HCT116 (cell line): ENCODE measurements at regions not wholly inside any gene's neighbourhood (a gene's known extent, or its start where the extent isn't known, plus 50 kb on each side); places are given as distances from the start of the nearest gene placed in this dataset.

Source experiments
- CBX3 ChIP-seq: IDR thresholded peaks from 2 replicates; pipeline ENCODE4 v1.6.1; 2012; ENCODE audit warnings: low read depth
- EZH2 ChIP-seq: fragments of 200-600 bp; sonication (generic); IDR thresholded peaks from 2 replicates; pipeline ENCODE4 v1.6.1; 2017; ENCODE audit warnings: antibody characterized with exemption, mixed run types
- FOSL1 ChIP-seq: IDR thresholded peaks from 2 replicates; pipeline ENCODE4 v1.6.1; 2012; ENCODE audit warnings: low read depth
- JUND ChIP-seq: IDR thresholded peaks from 2 replicates; pipeline ENCODE4 v1.6.1; 2012
- MAX ChIP-seq: IDR thresholded peaks from 2 replicates; pipeline ENCODE4 v1.6.1; 2012
- POLR2AphosphoS5 ChIP-seq: IDR thresholded peaks from 2 replicates; pipeline ENCODE4 v1.6.1; 2011; ENCODE audit warnings: mild to moderate bottlenecking, low read depth, low read length, moderate library complexity
- SP1 ChIP-seq: IDR thresholded peaks from 2 replicates; pipeline ENCODE4 v1.6.1; 2012; ENCODE audit warnings: low read depth
- TCF7L2 ChIP-seq: IDR thresholded peaks from 2 replicates; pipeline ENCODE4 v1.7.0; 2011; ENCODE audit warnings: borderline replicate concordance, inconsistent platforms; ENCODE audit not compliant: insufficient read depth, insufficient read length; ENCODE audit errors: extremely low read depth
- YY1 ChIP-seq: IDR thresholded peaks from 2 replicates; pipeline ENCODE4 v1.6.1; 2011; ENCODE audit warnings: low read length, low read depth, moderate library complexity, mild to moderate bottlenecking; ENCODE audit not compliant: insufficient replicate concordance; ENCODE audit errors: extremely low read depth
- ZFX ChIP-seq: fragments of 450-650 bp; IDR thresholded peaks from 2 replicates; pipeline ENCODE4 v1.6.1; 2017
- TF ChIP-seq, protein P1 (sequence below), 3 experiments: fragments of 200-600 bp in 1 of 3; sonication (generic) in 1 of 3; IDR thresholded peaks in 2 of 3; conservative IDR thresholded peaks in 1 of 3; 2 replicates each; pipeline ENCODE4 v1.5.1; 2012 to 2017; ENCODE audit warnings: low read depth in 2 of 3, low read length in 2 of 3, antibody characterized with exemption in 1 of 3, borderline replicate concordance in 1 of 3, control low read depth in 1 of 3, mild to moderate bottlenecking in 1 of 3, mixed read lengths in 1 of 3, mixed run types in 1 of 3, moderate library complexity in 1 of 3; ENCODE audit not compliant: insufficient read depth in 1 of 3

DNA sequence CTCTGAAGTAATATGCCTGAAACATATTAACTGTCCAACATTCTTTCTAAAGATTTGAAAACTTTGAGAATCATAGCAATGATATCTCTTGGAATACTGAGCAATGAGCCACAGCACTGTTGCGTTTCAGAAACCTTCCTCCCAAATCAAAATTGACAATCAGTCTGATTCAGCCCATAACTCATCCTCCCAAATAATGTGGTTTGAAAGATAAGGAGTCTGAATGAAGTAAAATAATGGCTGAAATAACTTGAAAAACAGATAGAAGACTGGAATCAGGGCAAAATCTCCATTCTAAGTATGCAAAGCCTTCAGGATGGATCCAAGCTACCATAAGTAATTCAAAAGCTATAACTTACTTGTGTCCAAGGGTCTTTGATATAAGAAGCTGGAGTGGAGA lies 98.6 kb upstream of the PLS3 start:
- TF ChIP-seq POLR2AphosphoS5 (no peak), TCF7L2 (no peak), MAX (no peak), EZH2 (no peak), JUND (no peak), CBX3 (no peak), FOSL1 (no peak), YY1 (no peak), ZFX (no peak), SP1 (no peak)
- TF ChIP-seq, protein P1, sequence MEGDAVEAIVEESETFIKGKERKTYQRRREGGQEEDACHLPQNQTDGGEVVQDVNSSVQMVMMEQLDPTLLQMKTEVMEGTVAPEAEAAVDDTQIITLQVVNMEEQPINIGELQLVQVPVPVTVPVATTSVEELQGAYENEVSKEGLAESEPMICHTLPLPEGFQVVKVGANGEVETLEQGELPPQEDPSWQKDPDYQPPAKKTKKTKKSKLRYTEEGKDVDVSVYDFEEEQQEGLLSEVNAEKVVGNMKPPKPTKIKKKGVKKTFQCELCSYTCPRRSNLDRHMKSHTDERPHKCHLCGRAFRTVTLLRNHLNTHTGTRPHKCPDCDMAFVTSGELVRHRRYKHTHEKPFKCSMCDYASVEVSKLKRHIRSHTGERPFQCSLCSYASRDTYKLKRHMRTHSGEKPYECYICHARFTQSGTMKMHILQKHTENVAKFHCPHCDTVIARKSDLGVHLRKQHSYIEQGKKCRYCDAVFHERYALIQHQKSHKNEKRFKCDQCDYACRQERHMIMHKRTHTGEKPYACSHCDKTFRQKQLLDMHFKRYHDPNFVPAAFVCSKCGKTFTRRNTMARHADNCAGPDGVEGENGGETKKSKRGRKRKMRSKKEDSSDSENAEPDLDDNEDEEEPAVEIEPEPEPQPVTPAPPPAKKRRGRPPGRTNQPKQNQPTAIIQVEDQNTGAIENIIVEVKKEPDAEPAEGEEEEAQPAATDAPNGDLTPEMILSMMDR (IDR thresholded peaks at IDR 0.05 in 2 of 3, conservative IDR thresholded peaks at IDR 0.05 in 1 of 3; ENCODE audit: borderline replicate concordance in 1 of 3, insufficient read depth in 1 of 3, low read depth in 2 of 3, low read length in 2 of 3) = no peak
